ENCODE measurements at regions not wholly inside any gene's neighbourhood (a gene's known extent, or its start where the extent isn't known, plus 50 kb on each side); places are given as distances from the start of the nearest gene placed in this dataset.

- ChIA-PET POLR2A (no interaction called here), CTCF (no interaction called here)
- no peak for DNase-seq (ENCODE audit: extremely low spot score)
- TF ChIP-seq CTCF (IDR thresholded peaks at IDR 0.05; ENCODE audit: control extremely low read depth, extremely low read depth, low read depth, missing control alignments): no peak
These were observed 438.5 kb upstream of the FAT3 start for GRCh38 chr11:91786097-91786496.

- TF ChIP-seq CTCF (IDR thresholded peaks at IDR 0.05; ENCODE audit: control extremely low read depth, extremely low read depth, low read depth, missing control alignments): no peak
- DNase-seq (ENCODE audit: extremely low spot score): no peak
- CTCF ChIA-PET: no interaction called here
- POLR2A ChIA-PET: no interaction called here
These were observed 441.4 kb upstream of the FAT3 start for GRCh38 chr11:91783173-91783572.

GRCh38 chr11:91778758-91779157 is 445.9 kb upstream of the FAT3 start:
- TF ChIP-seq CTCF (IDR thresholded peaks at IDR 0.05; ENCODE audit: control extremely low read depth, extremely low read depth, low read depth, missing control alignments): no peak
- POLR2A ChIA-PET: no interaction called here
- no peak for DNase-seq (ENCODE audit: extremely low spot score)
- CTCF ChIA-PET: no interaction called here

- DNase-seq (ENCODE audit: extremely low spot score): no peak
- TF ChIP-seq CTCF (IDR thresholded peaks at IDR 0.05; ENCODE audit: control extremely low read depth, extremely low read depth, low read depth, missing control alignments): no peak
- POLR2A ChIA-PET: no interaction called here
- CTCF ChIA-PET: interaction anchor here (1.2 kb wide), 1 partner anchor 24 kb away, joined by 3 read pairs; no protein-coding TSS in a partner anchor
These were observed 448.0 kb upstream of the FAT3 start for GRCh38 chr11:91776655-91777054.

- DNase-seq (ENCODE audit: extremely low spot score): no peak
- POLR2A ChIA-PET: no interaction called here
- no peak for TF ChIP-seq CTCF (IDR thresholded peaks at IDR 0.05; ENCODE audit: control extremely low read depth, extremely low read depth, low read depth, missing control alignments)
- CTCF ChIA-PET: no interaction called here
These were observed 451.5 kb upstream of the FAT3 start for GRCh38 chr11:91773090-91773489.

GRCh38 chr11:91771961-91772360 is 452.7 kb upstream of the FAT3 start:
- DNase-seq (ENCODE audit: extremely low spot score): no peak
- ChIA-PET POLR2A (no interaction called here), CTCF (no interaction called here)
- no peak for TF ChIP-seq CTCF (IDR thresholded peaks at IDR 0.05; ENCODE audit: control extremely low read depth, extremely low read depth, low read depth, missing control alignments)

- POLR2A ChIA-PET: no interaction called here
- CTCF ChIA-PET: no interaction called here
- no peak for TF ChIP-seq CTCF (IDR thresholded peaks at IDR 0.05; ENCODE audit: control extremely low read depth, extremely low read depth, low read depth, missing control alignments)
- no peak for DNase-seq (ENCODE audit: extremely low spot score)
These were observed 455.8 kb upstream of the FAT3 start for GRCh38 chr11:91768783-91769182.

Measured in GM10248 (cell line).